ENCODE measurements at regions not wholly inside any gene's neighbourhood (a gene's known extent, or its start where the extent isn't known, plus 50 kb on each side); places are given as distances from the start of the nearest gene placed in this dataset.

DNA sequence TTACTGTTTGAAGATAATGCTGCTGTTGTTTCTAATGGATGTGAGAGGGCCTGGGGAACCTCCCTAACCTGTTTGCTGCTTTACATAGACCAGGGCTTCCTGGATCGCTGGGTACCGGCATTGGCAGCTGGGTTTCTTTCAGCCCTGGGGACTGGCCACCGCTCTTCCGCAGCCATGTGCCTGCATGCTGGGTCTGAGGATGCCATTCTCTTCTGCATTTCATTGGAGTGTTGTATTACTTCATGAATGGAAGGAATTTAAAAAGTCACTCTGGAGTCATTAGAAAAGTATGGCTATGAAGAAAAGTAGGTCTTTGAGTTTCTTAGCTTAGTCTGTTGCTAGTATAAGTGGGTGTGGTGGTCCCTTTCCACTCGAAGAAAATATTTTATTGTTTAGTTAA lies 107.3 kb upstream of the MGAT5 start:
- Mint-ChIP-seq H3K27me3 (ENCODE audit: insufficient read depth) (no peaks in the 10 kb centered on the region), H3K4me3 (no peak overlapping the region), H3K36me3 (ENCODE audit: low read depth) (peaks cover 8% of the 10 kb centered on the region), H3K27ac (no peak overlapping the region), H3K9me3 (no peaks in the 10 kb centered on the region), H3K4me1 (peaks cover 47% of the 10 kb centered on the region)
- TF ChIP-seq, protein P1, sequence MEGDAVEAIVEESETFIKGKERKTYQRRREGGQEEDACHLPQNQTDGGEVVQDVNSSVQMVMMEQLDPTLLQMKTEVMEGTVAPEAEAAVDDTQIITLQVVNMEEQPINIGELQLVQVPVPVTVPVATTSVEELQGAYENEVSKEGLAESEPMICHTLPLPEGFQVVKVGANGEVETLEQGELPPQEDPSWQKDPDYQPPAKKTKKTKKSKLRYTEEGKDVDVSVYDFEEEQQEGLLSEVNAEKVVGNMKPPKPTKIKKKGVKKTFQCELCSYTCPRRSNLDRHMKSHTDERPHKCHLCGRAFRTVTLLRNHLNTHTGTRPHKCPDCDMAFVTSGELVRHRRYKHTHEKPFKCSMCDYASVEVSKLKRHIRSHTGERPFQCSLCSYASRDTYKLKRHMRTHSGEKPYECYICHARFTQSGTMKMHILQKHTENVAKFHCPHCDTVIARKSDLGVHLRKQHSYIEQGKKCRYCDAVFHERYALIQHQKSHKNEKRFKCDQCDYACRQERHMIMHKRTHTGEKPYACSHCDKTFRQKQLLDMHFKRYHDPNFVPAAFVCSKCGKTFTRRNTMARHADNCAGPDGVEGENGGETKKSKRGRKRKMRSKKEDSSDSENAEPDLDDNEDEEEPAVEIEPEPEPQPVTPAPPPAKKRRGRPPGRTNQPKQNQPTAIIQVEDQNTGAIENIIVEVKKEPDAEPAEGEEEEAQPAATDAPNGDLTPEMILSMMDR (conservative IDR thresholded peaks at IDR 0.05): no peak
- no peak overlapping the region for H3K27ac ChIP-seq (ENCODE audit: low read depth, low read length)
- no peaks in the 10 kb centered on the region for H3K9me3 ChIP-seq (ENCODE audit: control insufficient read depth, low read length)
- peaks cover 15% of the 10 kb centered on the region for H3K4me1 ChIP-seq (ENCODE audit: control insufficient read depth, insufficient read depth, low read length)
- no peak overlapping the region for H3K9ac ChIP-seq (ENCODE audit: extremely low read depth, low read length, poor library complexity, severe bottlenecking)
- H3K36me3 ChIP-seq (ENCODE audit: control insufficient read depth, insufficient read depth, low read length): no peaks in the 10 kb centered on the region
- WGBS, 2 experiments (ENCODE audit: insufficient coverage in 1 of 2, insufficient read length in 1 of 2): 67 to 72% methylated on average over 2 to 4 of the region's 5 CpGs
- H3K4me3 ChIP-seq (ENCODE audit: low read length): no peak overlapping the region
- no peaks in the 10 kb centered on the region for H3K27me3 ChIP-seq (ENCODE audit: control insufficient read depth, insufficient read depth, low read length, poor library complexity, severe bottlenecking)
- DNase-seq: no peak

DNA sequence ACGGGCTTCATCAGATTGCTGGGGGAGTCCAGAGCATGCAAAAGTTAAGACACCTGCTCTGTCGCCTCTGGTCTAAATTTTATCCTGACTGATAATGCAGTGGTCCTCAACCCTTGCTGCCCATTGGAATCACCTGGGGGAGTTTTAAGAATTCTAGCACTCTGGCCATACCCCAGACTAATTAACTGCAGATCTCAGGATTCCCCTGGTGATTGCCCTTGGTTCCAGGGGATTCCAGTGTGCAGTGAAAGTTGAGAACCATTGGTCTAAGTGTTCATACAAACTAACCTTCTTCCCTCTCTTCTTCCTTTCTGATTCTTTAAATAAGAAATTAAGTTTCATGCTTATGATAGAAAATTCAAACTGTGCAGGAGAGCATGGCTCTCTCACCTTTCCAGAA lies 105.7 kb upstream of the MGAT5 start:
- TF ChIP-seq, protein P1 (conservative IDR thresholded peaks at IDR 0.05): no peak
- Mint-ChIP-seq H3K36me3 (ENCODE audit: low read depth) (peaks cover 12% of the 10 kb centered on the region), H3K9me3 (no peaks in the 10 kb centered on the region), H3K4me1 (peaks cover 32% of the 10 kb centered on the region), H3K27ac (no peak overlapping the region), H3K4me3 (no peak overlapping the region), H3K27me3 (ENCODE audit: insufficient read depth) (no peaks in the 10 kb centered on the region)
- Histone ChIP-seq H3K27me3 (ENCODE audit: control insufficient read depth, insufficient read depth, low read length, poor library complexity, severe bottlenecking) (no peaks in the 10 kb centered on the region), H3K27ac (ENCODE audit: low read depth, low read length) (no peak overlapping the region), H3K9ac (ENCODE audit: extremely low read depth, low read length, poor library complexity, severe bottlenecking) (no peak overlapping the region), H3K4me1 (ENCODE audit: control insufficient read depth, insufficient read depth, low read length) (peaks cover 15% of the 10 kb centered on the region), H3K36me3 (ENCODE audit: control insufficient read depth, insufficient read depth, low read length) (no peaks in the 10 kb centered on the region), H3K9me3 (ENCODE audit: control insufficient read depth, low read length) (no peaks in the 10 kb centered on the region), H3K4me3 (ENCODE audit: low read length) (no peak overlapping the region)
- no peak for DNase-seq
- WGBS, 2 experiments (ENCODE audit: insufficient coverage in 1 of 2, insufficient read length in 1 of 2): 92 to 100% methylated on average over 1 to 2 of the region's 2 CpGs

DNA sequence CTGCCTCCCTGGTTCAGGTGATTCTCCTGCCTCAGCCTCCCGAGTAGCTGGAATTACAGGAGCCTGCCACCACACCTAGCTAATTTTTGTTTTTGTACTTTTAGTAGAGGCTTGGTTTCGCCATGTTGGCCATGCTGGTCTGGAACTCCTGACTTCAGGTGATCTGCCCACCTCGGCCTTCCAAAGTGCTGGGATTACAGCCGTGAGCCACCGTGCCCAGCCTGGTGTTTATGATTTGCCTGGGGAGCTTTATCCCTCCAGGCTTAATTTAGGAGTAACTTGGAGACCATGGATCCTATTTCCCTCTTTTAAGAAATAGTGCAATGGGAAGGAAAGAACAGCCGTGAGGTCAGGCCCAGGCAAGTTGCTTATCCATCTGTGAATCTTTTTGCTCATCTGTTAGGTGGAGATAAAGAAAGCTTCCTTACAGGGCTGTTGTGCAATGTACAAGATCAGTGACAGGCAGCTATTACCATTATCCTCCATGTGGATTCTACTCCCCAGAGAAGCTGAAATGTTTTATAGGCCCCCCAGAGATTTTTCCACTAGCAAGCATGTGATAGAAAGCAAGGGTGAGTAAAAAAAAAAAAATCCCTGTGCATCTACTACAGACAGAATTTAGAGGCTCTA lies 104.9 kb upstream of the MGAT5 start:
- Mint-ChIP-seq H3K36me3 (ENCODE audit: low read depth) (peaks cover 12% of the 10 kb centered on the region), H3K27me3 (ENCODE audit: insufficient read depth) (no peaks in the 10 kb centered on the region), H3K27ac (no peak overlapping the region), H3K4me1 (peaks cover 28% of the 10 kb centered on the region), H3K4me3 (no peak overlapping the region), H3K9me3 (no peaks in the 10 kb centered on the region)
- no peaks in the 10 kb centered on the region for H3K9me3 ChIP-seq (ENCODE audit: control insufficient read depth, low read length)
- H3K4me1 ChIP-seq (ENCODE audit: control insufficient read depth, insufficient read depth, low read length): peaks cover 14% of the 10 kb centered on the region
- 76 to 91% methylated on average over 2 to 6 of the region's 6 CpGs for WGBS, 2 experiments (ENCODE audit: insufficient coverage in 1 of 2, insufficient read length in 1 of 2)
- no peaks in the 10 kb centered on the region for H3K27me3 ChIP-seq (ENCODE audit: control insufficient read depth, insufficient read depth, low read length, poor library complexity, severe bottlenecking)
- no peak overlapping the region for H3K9ac ChIP-seq (ENCODE audit: extremely low read depth, low read length, poor library complexity, severe bottlenecking)
- no peak overlapping the region for H3K27ac ChIP-seq (ENCODE audit: low read depth, low read length)
- TF ChIP-seq, protein P1 (conservative IDR thresholded peaks at IDR 0.05): no peak
- no peak for DNase-seq
- no peak overlapping the region for H3K4me3 ChIP-seq (ENCODE audit: low read length)
- no peaks in the 10 kb centered on the region for H3K36me3 ChIP-seq (ENCODE audit: control insufficient read depth, insufficient read depth, low read length)
